GM10266 (cell line): ENCODE measurements at regions not wholly inside any gene's neighbourhood (a gene's known extent, or its start where the extent isn't known, plus 50 kb on each side); places are given as distances from the start of the nearest gene placed in this dataset.
"Not testable (repeated sequence)": the region's sequence is repeated elsewhere in the genome, so short reads cannot be mapped to it uniquely, and the experiment has no call there.

Experiments
- DNase-seq: peaks from one replicate; pipeline ENCODE4 v3.0.0; 2012; ENCODE audit errors: extremely low spot score
- CTCF ChIP-seq: IDR thresholded peaks from 2 replicates; pipeline ENCODE4 v1.5.1; 2012; ENCODE audit warnings: mild to moderate bottlenecking, low read depth; ENCODE audit not compliant: control insufficient read depth, insufficient read depth; ENCODE audit errors: missing control alignments

- TF ChIP-seq CTCF = no peak
These were observed 900.7 kb downstream of the UQCRFS1 start for GRCh38 chr19:28312269-28312668.

GRCh38 chr19:28310829-28311228 lies 902.1 kb downstream of the UQCRFS1 start:
- not testable (repeated sequence) for DNase-seq

More at GRCh38 chr19:28312269-28312668, 900.7 kb downstream of the UQCRFS1 start:
- DNase-seq = no peak

GRCh38 chr19:28309070-28309469 lies 903.9 kb downstream of the UQCRFS1 start:
- no peak for DNase-seq
- TF ChIP-seq CTCF = no peak

- TF ChIP-seq CTCF = no peak
- no peak for DNase-seq
These were observed 905.0 kb downstream of the UQCRFS1 start for GRCh38 chr19:28307963-28308362.

- no peak for DNase-seq
- TF ChIP-seq CTCF = no peak
These were observed 905.5 kb downstream of the UQCRFS1 start for GRCh38 chr19:28307487-28307886.

- no peak for DNase-seq
- TF ChIP-seq CTCF = no peak
These were observed 907.4 kb downstream of the UQCRFS1 start for GRCh38 chr19:28305513-28305912.

GRCh38 chr19:28303502-28303901 lies 909.4 kb downstream of the UQCRFS1 start:
- no peak for DNase-seq
- TF ChIP-seq CTCF = no peak

GRCh38 chr19:28301961-28302360 lies 911.0 kb downstream of the UQCRFS1 start:
- DNase-seq = no peak
- no peak for TF ChIP-seq CTCF
